A673 (cell line): ENCODE measurements at regions not wholly inside any gene's neighbourhood (a gene's known extent, or its start where the extent isn't known, plus 50 kb on each side); places are given as distances from the start of the nearest gene placed in this dataset.

Experiments used
- BruUV-seq: library from RNA; stranded (reverse); fragments of 400-500 nt; replicated peaks from 2 replicates; lab custom pipeline; 2021; lab: Mats Ljungman, UMichigan
- CTCF ChIA-PET: fragments of 300-600 bp; sonication (Branson Sonifier 250); formaldehyde crosslinking; loops from one replicate; lab custom pipeline; 2022; ENCODE audit warnings: antibody characterized with exemption; lab: Charles Lee
- POLR2A ChIA-PET: fragments of 300-600 bp; sonication (Branson Sonifier 250); formaldehyde crosslinking; loops from one replicate; lab custom pipeline; 2022; ENCODE audit warnings: antibody characterized with exemption; ENCODE audit not compliant: low non-redundant PET; lab: Charles Lee
- DNase-seq: peaks from one replicate; pipeline ENCODE4 v3.0.0-alpha.2; 2015; ENCODE audit warnings: low spot score
- H3K27ac ChIP-seq: fragments of 200-600 bp; sonication (generic); 2 replicates; pipeline ENCODE4 v1.5.1; 2016; ENCODE audit warnings: mixed run types, low read depth, mild to moderate bottlenecking, mixed read lengths, antibody characterized with exemption, low read length; ENCODE audit not compliant: poor library complexity, severe bottlenecking
- H3K27me3 ChIP-seq: fragments of 200-600 bp; sonication (generic); replicated peaks from 2 replicates; pipeline ENCODE4 v1.6.1; 2017; ENCODE audit warnings: mixed run types, low read depth, mild to moderate bottlenecking, mixed read lengths, antibody characterized with exemption, low read length; ENCODE audit not compliant: insufficient read depth, poor library complexity
- H3K36me3 ChIP-seq: fragments of 200-600 bp; sonication (generic); 2 replicates; pipeline ENCODE4 v1.6.1; 2016; ENCODE audit warnings: mixed run types, mild to moderate bottlenecking, mixed read lengths, antibody characterized with exemption, low read length; ENCODE audit not compliant: insufficient read depth, poor library complexity, severe bottlenecking
- H3K4me1 ChIP-seq: fragments of 200-600 bp; sonication (generic); 2 replicates; pipeline ENCODE4 v1.6.1; 2017; ENCODE audit warnings: mixed run types, mild to moderate bottlenecking, mixed read lengths, antibody characterized with exemption, low read length; ENCODE audit not compliant: insufficient read depth, poor library complexity, severe bottlenecking
- H3K4me3 ChIP-seq: fragments of 200-600 bp; sonication (generic); 2 replicates; pipeline ENCODE4 v1.5.1; 2016; ENCODE audit warnings: low read depth, mixed run types, mild to moderate bottlenecking, mixed read lengths, low read length; ENCODE audit not compliant: poor library complexity, severe bottlenecking
- H3K9me3 ChIP-seq: fragments of 200-600 bp; sonication (generic); 2 replicates; pipeline ENCODE4 v1.6.1; 2016; ENCODE audit warnings: mixed run types, low read depth, mild to moderate bottlenecking, mixed read lengths, antibody characterized with exemption, low read length; ENCODE audit not compliant: poor library complexity, severe bottlenecking
- EZH2 ChIP-seq: fragments of 200-600 bp; sonication (generic); IDR thresholded peaks from 2 replicates; pipeline ENCODE4 v1.6.1; 2017; ENCODE audit warnings: borderline replicate concordance, low read depth, mild to moderate bottlenecking, mixed read lengths, antibody characterized with exemption, low read length; ENCODE audit not compliant: poor library complexity, severe bottlenecking
- intact Hi-C: fragments of 100-400 bp; cut with micrococcal nuclease; formaldehyde crosslinking; loops from one replicate; pipeline ENCODE4 v1.10.0; 2022; ENCODE audit not compliant: unreplicated experiment
- TF ChIP-seq, protein P1 (sequence below): fragments of 300-800, 200-600 bp; sonication (generic); conservative IDR thresholded peaks from 2 replicates; pipeline ENCODE4 v1.5.1; 2017; ENCODE audit warnings: low read depth, mild to moderate bottlenecking, antibody characterized with exemption, low read length, moderate library complexity, mixed read lengths

DNA sequence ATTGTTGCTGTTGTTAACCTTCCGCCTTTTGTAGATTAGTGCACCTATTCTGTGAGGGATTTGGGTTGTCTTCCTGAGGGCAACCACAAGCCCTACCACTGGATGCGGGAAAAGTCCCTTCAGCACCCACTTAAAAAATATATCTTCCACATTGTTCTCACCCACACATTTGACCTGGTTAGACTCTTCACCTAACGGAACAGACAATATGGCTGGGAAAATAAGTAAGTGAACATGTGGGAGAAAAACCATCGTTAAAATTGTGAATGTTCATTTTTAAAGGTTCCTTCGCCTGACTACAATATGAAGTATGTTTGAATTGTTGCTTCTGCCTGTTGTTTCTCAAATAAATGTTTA is 72.0 kb upstream of the MPEG1 start:
- peaks cover 7% of the 10 kb centered on the region for H3K27me3 ChIP-seq
- BruUV-seq = no TSS peak
- H3K27ac ChIP-seq = no peak overlapping the region
- H3K9me3 ChIP-seq = no peaks in the 10 kb centered on the region
- H3K36me3 ChIP-seq = no peaks in the 10 kb centered on the region
- H3K4me1 ChIP-seq = no peaks in the 10 kb centered on the region
- TF ChIP-seq, protein P1, sequence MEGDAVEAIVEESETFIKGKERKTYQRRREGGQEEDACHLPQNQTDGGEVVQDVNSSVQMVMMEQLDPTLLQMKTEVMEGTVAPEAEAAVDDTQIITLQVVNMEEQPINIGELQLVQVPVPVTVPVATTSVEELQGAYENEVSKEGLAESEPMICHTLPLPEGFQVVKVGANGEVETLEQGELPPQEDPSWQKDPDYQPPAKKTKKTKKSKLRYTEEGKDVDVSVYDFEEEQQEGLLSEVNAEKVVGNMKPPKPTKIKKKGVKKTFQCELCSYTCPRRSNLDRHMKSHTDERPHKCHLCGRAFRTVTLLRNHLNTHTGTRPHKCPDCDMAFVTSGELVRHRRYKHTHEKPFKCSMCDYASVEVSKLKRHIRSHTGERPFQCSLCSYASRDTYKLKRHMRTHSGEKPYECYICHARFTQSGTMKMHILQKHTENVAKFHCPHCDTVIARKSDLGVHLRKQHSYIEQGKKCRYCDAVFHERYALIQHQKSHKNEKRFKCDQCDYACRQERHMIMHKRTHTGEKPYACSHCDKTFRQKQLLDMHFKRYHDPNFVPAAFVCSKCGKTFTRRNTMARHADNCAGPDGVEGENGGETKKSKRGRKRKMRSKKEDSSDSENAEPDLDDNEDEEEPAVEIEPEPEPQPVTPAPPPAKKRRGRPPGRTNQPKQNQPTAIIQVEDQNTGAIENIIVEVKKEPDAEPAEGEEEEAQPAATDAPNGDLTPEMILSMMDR = 0 out of 2 replicates have a peak, but pooled peaks have one; percentile 3
- no peak for TF ChIP-seq EZH2
- ChIA-PET CTCF (no interaction called here), POLR2A (no interaction called here)
- no peak for DNase-seq
- no peak overlapping the region for H3K4me3 ChIP-seq
- intact Hi-C loops = loop anchor here (1.0 to 5.0 kb wide), 2 partner anchors 113 to 148 kb away; no protein-coding TSS in a partner anchor

DNA sequence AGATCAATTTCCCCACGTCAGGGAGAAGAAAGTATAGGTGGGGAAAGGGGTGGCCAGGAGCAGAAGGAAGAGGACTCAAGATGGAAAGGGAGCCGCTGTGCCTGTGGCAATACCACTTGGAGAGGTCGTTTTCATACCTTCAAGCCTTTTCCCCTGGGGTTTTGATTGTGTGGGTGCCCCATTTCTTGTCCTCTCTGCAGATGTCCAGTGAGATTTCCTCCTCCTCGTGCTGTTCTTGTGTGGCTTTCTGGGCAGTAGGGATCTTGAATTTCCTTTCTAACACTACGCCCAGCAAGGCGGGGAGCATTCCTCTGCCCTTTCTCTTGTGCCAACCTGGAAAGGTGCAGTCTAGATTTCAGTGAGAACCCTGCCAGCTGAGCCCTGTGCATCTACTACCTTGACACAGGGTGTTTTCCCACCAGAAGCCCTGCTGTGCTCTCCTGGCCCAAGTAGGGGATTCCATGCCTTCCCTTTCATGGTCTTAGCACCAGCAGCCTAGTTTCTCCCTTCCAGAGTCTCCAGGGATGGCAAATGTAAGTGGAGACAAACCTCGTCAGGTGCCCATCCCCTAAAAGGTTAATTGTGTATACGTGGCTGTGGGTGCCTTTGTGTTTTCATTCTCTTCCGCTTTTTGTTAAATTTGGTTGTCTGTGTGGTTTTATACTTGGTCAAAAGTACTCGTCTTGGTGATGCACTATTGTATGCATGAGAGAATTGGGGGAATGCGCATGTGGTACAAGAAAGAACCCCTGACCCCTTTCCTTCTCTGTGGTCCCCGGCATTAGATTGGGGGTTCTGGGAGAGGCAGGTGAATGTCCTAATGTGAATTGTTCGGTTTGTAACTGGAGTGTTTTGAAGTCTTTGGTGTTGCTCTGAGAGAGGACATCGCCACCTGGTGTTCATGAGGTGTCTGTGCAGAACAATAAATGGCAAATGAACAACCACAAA is 71.4 kb upstream of the MPEG1 start:
- Histone ChIP-seq H3K4me3 (no peak overlapping the region), H3K27me3 (peaks cover 7% of the 10 kb centered on the region), H3K36me3 (no peaks in the 10 kb centered on the region), H3K4me1 (no peaks in the 10 kb centered on the region), H3K27ac (no peak overlapping the region), H3K9me3 (no peaks in the 10 kb centered on the region)
- POLR2A ChIA-PET = no interaction called here
- CTCF ChIA-PET = no interaction called here
- DNase-seq = peak; percentile 56
- TF ChIP-seq, protein P1 = peak; percentile 89
- no peak for TF ChIP-seq EZH2
- intact Hi-C loops = loop anchor here (1.0 to 5.0 kb wide), 2 partner anchors 113 to 148 kb away; no protein-coding TSS in a partner anchor
- no TSS peak for BruUV-seq

DNA sequence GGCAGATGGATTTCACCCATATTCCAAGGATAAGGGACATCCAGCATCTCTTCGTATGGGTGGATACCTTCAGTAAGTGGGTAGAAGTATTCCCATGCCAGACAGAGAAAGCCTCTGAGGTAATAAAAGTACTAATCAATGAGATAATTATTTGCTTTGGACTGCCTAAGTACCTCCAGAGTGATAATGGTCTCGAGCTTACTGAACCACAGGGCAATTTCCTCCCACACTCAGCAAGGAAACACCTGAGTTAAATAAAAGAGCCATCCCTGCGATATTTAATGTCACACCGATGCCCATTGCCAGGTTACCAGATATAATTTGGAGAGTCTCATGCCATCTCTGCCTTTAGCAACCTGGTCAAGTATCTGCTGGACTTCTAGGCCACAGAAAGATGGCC is 70.6 kb upstream of the MPEG1 start:
- no peaks in the 10 kb centered on the region for H3K9me3 ChIP-seq
- H3K36me3 ChIP-seq = no peaks in the 10 kb centered on the region
- H3K27me3 ChIP-seq = peaks cover 7% of the 10 kb centered on the region
- H3K27ac ChIP-seq = no peak overlapping the region
- TF ChIP-seq EZH2 = no peak
- TF ChIP-seq, protein P1 = no peak
- BruUV-seq = no TSS peak
- no peaks in the 10 kb centered on the region for H3K4me1 ChIP-seq
- no peak overlapping the region for H3K4me3 ChIP-seq
- no peak for DNase-seq
- POLR2A ChIA-PET = no interaction called here
- intact Hi-C loops = loop anchor here (5.0 kb wide), 1 partner anchor 149 kb away; no protein-coding TSS in a partner anchor
- CTCF ChIA-PET = no interaction called here
